ENCODE measurements at regions not wholly inside any gene's neighbourhood (a gene's known extent, or its start where the extent isn't known, plus 50 kb on each side); places are given as distances from the start of the nearest gene placed in this dataset.

GRCh38 chr1:164263540-164263939 lies 295.4 kb upstream of the PBX1 start:
- DNase-seq (ENCODE audit: low read depth, low spot score): no peak

GRCh38 chr1:164265232-164265631 lies 293.8 kb upstream of the PBX1 start:
- DNase-seq (ENCODE audit: low read depth, low spot score): no peak

GRCh38 chr1:164272156-164272555 lies 286.8 kb upstream of the PBX1 start:
- DNase-seq (ENCODE audit: low read depth, low spot score): no peak

GRCh38 chr1:164296172-164296571 lies 262.8 kb upstream of the PBX1 start:
- DNase-seq (ENCODE audit: low read depth, low spot score): no peak

GRCh38 chr1:164308101-164308500 lies 250.9 kb upstream of the PBX1 start:
- no peak for DNase-seq (ENCODE audit: low read depth, low spot score)

GRCh38 chr1:164310166-164310565 lies 248.8 kb upstream of the PBX1 start:
- DNase-seq (ENCODE audit: low read depth, low spot score): no peak

- DNase-seq (ENCODE audit: low read depth, low spot score): no peak
Observed at GRCh38 chr1:164311377-164311776, 247.6 kb upstream of the PBX1 start.

- DNase-seq (ENCODE audit: low read depth, low spot score): no peak
Observed at GRCh38 chr1:164320790-164321731, 237.9 kb upstream of the PBX1 start.

- DNase-seq (ENCODE audit: low read depth, low spot score): no peak
Observed at GRCh38 chr1:164325786-164326185, 233.2 kb upstream of the PBX1 start.

- DNase-seq (ENCODE audit: low read depth, low spot score): no peak
Observed at GRCh38 chr1:164333387-164333786, 225.6 kb upstream of the PBX1 start.

GRCh38 chr1:164337394-164337793 lies 221.6 kb upstream of the PBX1 start:
- no peak for DNase-seq (ENCODE audit: low read depth, low spot score)

GRCh38 chr1:164337885-164338284 lies 221.1 kb upstream of the PBX1 start:
- DNase-seq (ENCODE audit: low read depth, low spot score): no peak

- DNase-seq (ENCODE audit: low read depth, low spot score): no peak
Observed at GRCh38 chr1:164343189-164343588, 215.8 kb upstream of the PBX1 start.

- DNase-seq (ENCODE audit: low read depth, low spot score): no peak
Observed at GRCh38 chr1:164347980-164348379, 211.0 kb upstream of the PBX1 start.

- no peak for DNase-seq (ENCODE audit: low read depth, low spot score)
Observed at GRCh38 chr1:164356511-164356910, 202.5 kb upstream of the PBX1 start.

GRCh38 chr1:164360265-164360664 lies 198.7 kb upstream of the PBX1 start:
- no peak for DNase-seq (ENCODE audit: low read depth, low spot score)

- DNase-seq (ENCODE audit: low read depth, low spot score): no peak
Observed at GRCh38 chr1:164361927-164362326, 197.1 kb upstream of the PBX1 start.

- DNase-seq (ENCODE audit: low read depth, low spot score): no peak
Observed at GRCh38 chr1:164363980-164364379, 195.0 kb upstream of the PBX1 start.

GRCh38 chr1:164366014-164366413 lies 193.0 kb upstream of the PBX1 start:
- no peak for DNase-seq (ENCODE audit: low read depth, low spot score)

GRCh38 chr1:164369698-164370365 lies 189.2 kb upstream of the PBX1 start:
- peak; percentile 32 for DNase-seq (ENCODE audit: low read depth, low spot score)

GRCh38 chr1:164380893-164381292 lies 178.1 kb upstream of the PBX1 start:
- DNase-seq (ENCODE audit: low read depth, low spot score): no peak

- no peak for DNase-seq (ENCODE audit: low read depth, low spot score)
Observed at GRCh38 chr1:164382384-164382783, 176.6 kb upstream of the PBX1 start.

- no peak for DNase-seq (ENCODE audit: low read depth, low spot score)
Observed at GRCh38 chr1:164384262-164384661, 174.7 kb upstream of the PBX1 start.

All from smooth muscle cell of the brain vasculature (primary cell).